Coronary artery (tissue), 2 donors: ENCODE measurements at regions not wholly inside any gene's neighbourhood (a gene's known extent, or its start where the extent isn't known, plus 50 kb on each side); places are given as distances from the start of the nearest gene placed in this dataset.
"Not testable (repeated sequence)": the region's sequence is repeated elsewhere in the genome, so short reads cannot be mapped to it uniquely, and the experiment has no call there.

Experiments
- DNase-seq: peaks from one replicate; pipeline ENCODE4 v3.0.0-alpha.2; 2017; ENCODE audit warnings: low spot score
- H3K27ac ChIP-seq, 2 donors: fragments of 200-600 bp; sonication (generic); one replicate each; pipeline ENCODE4 v1.5.1; 2016 to 2019
- H3K4me3 ChIP-seq: fragments of 200-600 bp; sonication (generic); 2 replicates; pipeline ENCODE4 v1.5.1; 2016; ENCODE audit warnings: mild to moderate bottlenecking, moderate library complexity
- TF ChIP-seq, protein P1 (sequence below): fragments of 200-600 bp; sonication (generic); IDR thresholded peaks from one replicate; pipeline ENCODE4 v1.5.1; 2019; ENCODE audit warnings: antibody characterized with exemption

- TF ChIP-seq, protein P1, sequence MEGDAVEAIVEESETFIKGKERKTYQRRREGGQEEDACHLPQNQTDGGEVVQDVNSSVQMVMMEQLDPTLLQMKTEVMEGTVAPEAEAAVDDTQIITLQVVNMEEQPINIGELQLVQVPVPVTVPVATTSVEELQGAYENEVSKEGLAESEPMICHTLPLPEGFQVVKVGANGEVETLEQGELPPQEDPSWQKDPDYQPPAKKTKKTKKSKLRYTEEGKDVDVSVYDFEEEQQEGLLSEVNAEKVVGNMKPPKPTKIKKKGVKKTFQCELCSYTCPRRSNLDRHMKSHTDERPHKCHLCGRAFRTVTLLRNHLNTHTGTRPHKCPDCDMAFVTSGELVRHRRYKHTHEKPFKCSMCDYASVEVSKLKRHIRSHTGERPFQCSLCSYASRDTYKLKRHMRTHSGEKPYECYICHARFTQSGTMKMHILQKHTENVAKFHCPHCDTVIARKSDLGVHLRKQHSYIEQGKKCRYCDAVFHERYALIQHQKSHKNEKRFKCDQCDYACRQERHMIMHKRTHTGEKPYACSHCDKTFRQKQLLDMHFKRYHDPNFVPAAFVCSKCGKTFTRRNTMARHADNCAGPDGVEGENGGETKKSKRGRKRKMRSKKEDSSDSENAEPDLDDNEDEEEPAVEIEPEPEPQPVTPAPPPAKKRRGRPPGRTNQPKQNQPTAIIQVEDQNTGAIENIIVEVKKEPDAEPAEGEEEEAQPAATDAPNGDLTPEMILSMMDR: no peak
- DNase-seq: no peak
Measured at GRCh38 chr20:22826306-22827230, 208.5 kb upstream of the SSTR4 start.

DNA sequence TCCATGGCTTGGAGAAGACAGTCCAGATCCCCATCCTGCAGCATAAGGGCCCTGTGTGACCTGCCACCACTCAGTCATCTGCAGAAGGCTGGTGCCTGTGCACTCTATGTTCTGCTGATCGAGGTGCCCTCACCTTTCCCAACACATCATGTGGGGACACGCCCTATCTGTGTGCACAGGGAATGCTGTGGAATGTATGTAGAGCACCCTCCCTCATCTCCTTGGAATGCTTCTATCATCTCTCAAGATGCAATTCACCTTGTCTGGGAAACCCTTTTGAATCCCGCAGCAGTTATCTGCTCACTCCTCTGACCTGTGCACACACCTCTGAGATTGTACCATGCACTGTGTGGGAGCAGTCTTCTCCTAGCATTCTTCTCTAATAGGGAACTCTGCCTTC lies 207.2 kb upstream of the SSTR4 start:
- TF ChIP-seq, protein P1: no peak
- Histone ChIP-seq H3K4me3 (no peak overlapping the region), H3K27ac (no peak overlapping the region)
- no peak for DNase-seq

More at GRCh38 chr20:22826306-22827230, 208.5 kb upstream of the SSTR4 start:
- Histone ChIP-seq H3K4me3 (no peak overlapping the region), H3K27ac (no peak overlapping the region)

DNA sequence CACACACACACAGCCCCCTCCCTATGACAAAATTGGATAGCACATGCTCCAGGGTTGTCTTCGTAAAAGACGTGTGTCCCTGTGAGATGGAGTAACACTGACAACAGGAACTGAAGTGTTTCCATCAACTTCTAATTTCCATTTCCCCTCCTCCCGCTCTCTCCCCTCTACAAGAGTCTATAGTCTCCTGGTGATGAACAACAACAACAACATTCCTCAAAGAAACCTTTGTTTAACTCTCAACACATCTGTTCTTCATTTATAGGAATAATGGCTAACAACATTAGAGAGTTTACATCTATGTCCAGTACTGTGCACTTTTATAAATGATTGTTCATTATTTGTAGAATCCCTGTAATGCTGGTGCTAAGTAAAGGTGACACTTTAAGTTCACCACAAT lies 205.8 kb upstream of the SSTR4 start:
- TF ChIP-seq, protein P1: no peak
- DNase-seq: no peak
- no peak overlapping the region for H3K4me3 ChIP-seq
- no peak overlapping the region for H3K27ac ChIP-seq

DNA sequence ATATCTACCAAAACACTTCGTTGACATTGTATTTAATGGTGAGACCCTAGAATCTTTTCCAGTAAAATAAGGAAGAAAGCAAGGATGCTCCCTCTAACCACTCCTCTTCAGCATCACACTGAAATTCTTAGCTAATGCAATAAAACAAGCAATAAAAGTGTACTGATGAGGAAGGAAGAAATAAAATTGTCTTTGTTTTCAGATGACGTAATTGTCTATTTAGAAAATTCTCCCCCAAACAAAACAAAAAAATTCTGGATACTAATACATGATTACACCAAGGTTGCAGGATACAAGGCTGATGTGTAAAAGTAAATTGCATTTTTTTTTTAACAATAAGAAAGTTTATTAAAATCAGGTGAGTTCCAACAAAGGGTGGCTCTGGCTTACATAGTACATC lies 205.0 kb upstream of the SSTR4 start:
- TF ChIP-seq, protein P1: no peak
- DNase-seq: no peak
- Histone ChIP-seq H3K27ac (no peak overlapping the region), H3K4me3 (no peak overlapping the region)

- DNase-seq, H3K4me3 ChIP-seq: not testable (repeated sequence)
Measured at GRCh38 chr20:22830715-22831114, 204.4 kb upstream of the SSTR4 start.

DNA sequence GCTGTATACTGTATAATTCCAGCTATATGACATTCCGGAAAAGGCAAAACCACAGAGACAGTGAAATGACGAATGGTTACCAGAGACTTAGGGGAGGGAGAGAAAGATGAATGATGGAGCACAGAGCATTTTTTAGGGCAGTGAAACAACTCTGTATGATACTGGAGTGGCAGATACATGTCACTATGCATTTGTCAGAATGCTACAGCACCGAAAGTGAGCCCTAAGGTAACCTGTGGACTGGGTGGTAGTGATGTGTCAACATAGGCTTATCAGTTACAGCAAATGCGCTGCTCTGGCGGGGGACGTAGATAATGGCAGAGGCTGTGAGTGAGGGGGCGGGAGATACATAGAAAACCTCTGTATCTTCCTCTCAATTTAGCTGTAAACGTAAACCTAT lies 201.3 kb upstream of the SSTR4 start:
- Histone ChIP-seq H3K27ac (no peak overlapping the region), H3K4me3 (no peak overlapping the region)
- no peak for DNase-seq
- TF ChIP-seq, protein P1: no peak

More at GRCh38 chr20:22830715-22831114, 204.4 kb upstream of the SSTR4 start:
- not testable (repeated sequence) for H3K27ac ChIP-seq

DNA sequence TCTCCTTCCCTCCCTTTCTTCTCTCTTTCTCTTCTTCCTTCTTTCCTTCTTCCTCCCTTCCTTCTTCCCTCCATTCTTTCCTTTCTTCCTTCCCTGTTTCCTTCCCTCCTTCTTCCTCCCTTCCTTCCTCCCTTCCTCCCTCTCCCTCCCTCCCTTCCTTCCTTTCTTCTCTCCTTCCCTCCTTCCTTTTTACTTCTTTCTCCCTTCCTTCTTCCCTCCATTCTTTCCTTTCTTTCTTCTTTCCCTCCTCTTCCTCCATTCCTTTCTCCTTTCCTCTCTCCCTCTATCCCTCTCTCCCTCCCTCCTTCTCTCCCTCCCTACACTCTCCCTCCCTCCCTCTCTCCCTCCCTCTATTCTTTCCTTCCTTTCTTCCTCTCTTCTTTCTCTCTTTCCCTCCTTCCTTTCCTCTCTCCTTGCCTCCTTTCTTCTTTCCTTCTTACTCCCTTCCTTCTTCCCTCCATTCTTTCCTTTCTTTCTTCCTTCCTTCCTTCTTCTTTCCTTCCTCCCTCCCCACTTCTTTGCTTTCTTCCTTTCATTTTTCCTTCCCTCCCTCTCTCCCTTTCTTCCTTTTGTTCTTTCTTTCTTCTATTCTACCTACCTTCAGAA lies 200.4 kb upstream of the SSTR4 start:
- H3K4me3 ChIP-seq: no peak overlapping the region
- DNase-seq: no peak
- TF ChIP-seq, protein P1: no peak
- no peak overlapping the region for H3K27ac ChIP-seq
